GM12873 (cell line): ENCODE measurements at regions not wholly inside any gene's neighbourhood (a gene's known extent, or its start where the extent isn't known, plus 50 kb on each side); places are given as distances from the start of the nearest gene placed in this dataset.

Source experiments
- CTCF ChIP-seq: IDR thresholded peaks from 2 replicates; pipeline ENCODE4 v1.5.1; 2012; ENCODE audit warnings: low read depth, mild to moderate bottlenecking, moderate library complexity, low read length, control low read depth; ENCODE audit not compliant: insufficient read depth; ENCODE audit errors: missing control alignments

DNA sequence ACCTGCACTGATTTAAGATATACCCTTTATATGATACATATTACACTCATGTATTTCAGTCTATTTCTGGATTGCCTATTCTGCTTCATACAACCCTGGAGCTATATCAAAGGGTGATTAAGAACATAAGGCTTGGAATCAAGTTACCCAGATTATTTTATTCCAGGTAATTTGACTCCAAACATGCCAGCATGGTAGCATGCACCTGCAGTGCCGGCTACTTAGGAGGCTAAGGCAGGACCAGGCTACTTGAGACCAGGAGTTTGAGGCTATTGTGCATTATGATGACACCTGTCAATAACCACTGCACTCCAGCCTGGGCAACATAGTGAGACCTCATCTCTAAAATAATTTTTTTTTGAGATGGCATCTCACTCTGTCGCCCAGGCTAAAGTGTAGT lies 50.4 kb upstream of the NEO1 start:
- no peak for TF ChIP-seq CTCF

DNA sequence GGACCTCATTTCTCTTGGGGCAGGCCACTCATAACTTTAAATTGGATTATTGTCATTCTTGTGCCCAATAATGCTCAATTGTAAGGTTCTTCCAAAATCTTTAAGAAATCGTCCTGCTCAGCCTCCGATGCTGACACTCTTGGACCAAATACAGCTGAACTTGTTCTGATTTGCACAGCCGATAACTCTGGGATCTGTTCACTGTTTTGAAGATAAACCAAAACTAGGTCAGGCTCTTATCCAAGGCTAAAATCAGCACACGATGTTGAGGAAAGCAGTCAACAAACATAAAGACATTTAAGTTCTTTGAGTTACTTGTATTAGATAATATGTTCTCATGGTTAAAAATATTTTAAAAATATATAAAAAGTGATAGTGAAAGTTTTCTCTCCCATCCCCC lies 52.0 kb upstream of the NEO1 start:
- TF ChIP-seq CTCF = no peak

DNA sequence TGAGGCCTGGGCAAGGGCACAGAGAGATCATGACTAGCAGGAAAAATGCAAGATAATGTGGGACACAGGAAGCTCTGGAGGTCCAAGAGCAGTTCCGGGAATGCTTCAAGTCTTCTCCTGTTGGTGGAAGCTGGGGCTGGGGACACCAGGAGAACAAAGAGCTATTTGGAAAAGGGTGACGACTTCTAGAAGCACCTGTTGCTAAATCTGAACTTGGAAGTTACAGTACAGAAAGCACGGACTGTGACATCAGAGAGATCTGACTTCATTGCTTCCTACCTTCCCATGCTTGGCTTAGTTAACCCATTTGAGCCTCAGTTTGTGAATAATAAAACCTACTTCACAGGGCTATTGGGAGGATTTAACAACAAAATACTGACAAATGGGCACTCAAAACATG lies 52.7 kb upstream of the NEO1 start:
- TF ChIP-seq CTCF = no peak

DNA sequence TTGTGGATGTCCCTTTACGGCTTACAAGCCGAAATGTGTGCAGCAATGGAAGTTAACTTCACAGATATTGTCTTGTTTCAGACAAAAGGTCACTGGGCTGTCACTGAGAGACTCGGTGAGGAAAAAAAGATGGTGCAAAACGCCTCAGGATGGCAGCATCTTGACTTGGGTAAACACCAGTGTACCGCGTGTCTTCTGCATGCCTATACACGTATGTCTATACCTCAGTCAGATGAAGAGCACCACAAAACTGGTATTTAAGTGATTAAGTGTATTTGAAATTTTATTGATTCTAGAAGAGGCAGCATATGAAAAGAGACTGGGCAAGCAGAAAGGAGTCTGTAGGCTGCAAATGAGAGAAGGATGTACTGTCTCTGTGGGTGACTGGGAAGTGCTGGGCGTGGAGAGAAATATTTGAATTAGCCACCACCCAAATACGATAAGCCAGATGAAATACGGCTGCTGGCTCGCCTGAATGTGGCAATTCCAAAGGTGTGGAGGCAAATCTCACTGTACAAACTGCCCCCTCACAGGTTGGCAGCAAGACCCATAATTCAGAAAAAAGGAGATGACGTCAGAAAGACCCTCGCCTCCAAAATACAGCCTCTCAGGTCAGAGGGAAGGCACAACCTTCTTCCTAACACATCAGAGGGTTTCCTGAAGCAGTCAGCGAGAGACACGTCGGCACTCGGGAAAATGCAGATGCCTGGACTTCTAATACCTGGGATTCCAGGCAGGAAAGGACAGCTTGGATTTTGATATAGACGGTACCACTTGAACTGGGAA lies 53.4 kb upstream of the NEO1 start:
- no peak for TF ChIP-seq CTCF

- no peak for TF ChIP-seq CTCF
Observed at GRCh38 chr15:72998226-72998625, 54.0 kb upstream of the NEO1 start.

DNA sequence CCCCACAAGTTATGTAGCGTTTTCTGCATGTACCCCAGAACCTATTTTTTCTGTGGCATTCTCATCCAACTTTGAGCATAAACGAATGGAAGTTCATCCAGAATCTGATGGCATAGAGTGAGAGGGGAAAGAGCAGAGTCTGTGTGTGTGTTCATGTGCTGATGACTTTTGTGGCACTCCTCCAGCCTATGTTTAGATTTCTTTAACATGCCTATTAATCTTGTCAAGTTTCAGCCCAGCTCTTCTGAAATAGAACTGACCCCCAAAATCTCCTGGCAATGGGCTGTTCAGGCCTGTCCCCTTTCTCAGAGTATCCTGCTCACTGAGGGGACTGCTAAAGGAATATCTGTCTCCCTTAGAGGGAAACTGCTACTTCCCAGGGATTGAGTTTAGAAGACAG lies 56.4 kb upstream of the NEO1 start:
- TF ChIP-seq CTCF = no peak

DNA sequence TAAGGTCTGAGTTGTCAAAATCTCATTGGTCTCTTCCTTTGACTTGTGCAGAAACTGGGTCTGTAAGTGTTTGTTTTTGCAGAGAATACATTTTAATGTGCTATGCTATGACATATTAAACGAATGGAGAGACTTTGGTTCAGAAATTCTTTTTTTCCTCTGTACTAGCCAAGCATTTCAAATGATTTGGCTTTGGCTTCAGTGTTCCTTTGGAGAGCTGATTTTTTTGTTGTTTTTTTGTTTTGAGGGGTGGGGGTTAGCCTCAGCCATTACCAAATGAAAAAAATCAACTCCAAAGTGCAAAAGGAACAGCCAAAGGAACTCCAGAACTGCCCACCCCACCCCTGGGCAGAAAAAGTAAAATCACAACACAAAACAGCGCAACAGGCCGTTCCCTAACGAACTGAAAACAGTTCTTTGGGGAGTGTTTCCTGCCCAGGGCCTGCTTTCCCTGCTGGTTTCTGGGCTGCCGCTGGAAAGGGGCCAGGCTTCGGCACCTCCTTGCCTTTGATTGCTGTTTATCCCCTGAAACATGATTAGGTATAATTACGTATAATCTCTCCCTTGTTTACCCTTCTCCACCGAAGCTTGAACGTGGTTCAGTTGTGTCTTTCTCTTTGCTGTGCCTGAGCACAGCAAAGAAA lies 57.6 kb upstream of the NEO1 start:
- TF ChIP-seq CTCF = no peak
